HEK293T (cell line): ENCODE measurements at regions not wholly inside any gene's neighbourhood (a gene's known extent, or its start where the extent isn't known, plus 50 kb on each side); places are given as distances from the start of the nearest gene placed in this dataset.

Experiments used
- CTCF ChIA-PET: fragments of 350-600 bp; formaldehyde crosslinking; extraction: SDS; loops from one replicate; lab custom pipeline; 2021; ENCODE audit warnings: antibody characterized with exemption, inconsistent platforms; lab: Yijun Ruan, JAX
- POLR2A ChIA-PET: fragments of 350-600 bp; formaldehyde crosslinking; extraction: SDS; loops from one replicate; lab custom pipeline; 2020; ENCODE audit warnings: antibody characterized with exemption, inconsistent platforms; lab: Yijun Ruan, JAX
- DNase-seq: peaks from one replicate; pipeline ENCODE4 v3.0.0; 2012; ENCODE audit warnings: mixed read lengths; ENCODE audit errors: extremely low spot score
- ARNT ChIP-seq: fragments of 450-650 bp; IDR thresholded peaks from 2 replicates; pipeline ENCODE4 v1.6.1; 2017; ENCODE audit warnings: mild to moderate bottlenecking
- BHLHE40 ChIP-seq: fragments of 450-650 bp; IDR thresholded peaks from 2 replicates; pipeline ENCODE4 v1.6.1; 2016; ENCODE audit warnings: mild to moderate bottlenecking, moderate library complexity, borderline replicate concordance
- CTBP1 ChIP-seq: fragments of 450-650 bp; IDR thresholded peaks from 2 replicates; pipeline ENCODE4 v1.6.1; 2016; ENCODE audit warnings: borderline replicate concordance
- ELF4 ChIP-seq: fragments of 450-650 bp; IDR thresholded peaks from 2 replicates; pipeline ENCODE4 v1.6.1; 2017; ENCODE audit warnings: antibody characterized with exemption
- FOXA1 ChIP-seq: fragments of 450-650 bp; IDR thresholded peaks from 2 replicates; pipeline ENCODE4 v1.6.1; 2016; ENCODE audit warnings: mild to moderate bottlenecking
- FOXK2 ChIP-seq: fragments of 450-650 bp; IDR thresholded peaks from 2 replicates; pipeline ENCODE4 v1.6.1; 2016; ENCODE audit warnings: mild to moderate bottlenecking
- FOXM1 ChIP-seq: fragments of 450-650 bp; IDR thresholded peaks from 2 replicates; pipeline ENCODE4 v1.6.1; 2017; ENCODE audit warnings: mild to moderate bottlenecking, borderline replicate concordance
- HDGF ChIP-seq: fragments of 450-650 bp; IDR thresholded peaks from 2 replicates; pipeline ENCODE4 v1.6.1; 2017; ENCODE audit warnings: antibody characterized with exemption, borderline replicate concordance
- L3MBTL2 ChIP-seq: fragments of 450-650 bp; conservative IDR thresholded peaks from 2 replicates; pipeline ENCODE4 v1.6.1; 2016; ENCODE audit warnings: mild to moderate bottlenecking
- LEF1 ChIP-seq: fragments of 450-650 bp; IDR thresholded peaks from 2 replicates; pipeline ENCODE4 v1.6.1; 2017; ENCODE audit warnings: mild to moderate bottlenecking, borderline replicate concordance
- NFRKB ChIP-seq: fragments of 450-650 bp; IDR thresholded peaks from 2 replicates; pipeline ENCODE4 v1.6.1; 2016; ENCODE audit warnings: mild to moderate bottlenecking, moderate library complexity
- PKNOX1 ChIP-seq: fragments of 450-650 bp; IDR thresholded peaks from 2 replicates; pipeline ENCODE4 v1.6.1; 2016
- SP1 ChIP-seq: fragments of 450-650 bp; IDR thresholded peaks from 2 replicates; pipeline ENCODE4 v1.6.1; 2017
- SUZ12 ChIP-seq: fragments of 450-650 bp; IDR thresholded peaks from 2 replicates; pipeline ENCODE4 v1.6.1; 2016; ENCODE audit warnings: mild to moderate bottlenecking
- TARDBP ChIP-seq: fragments of 450-650 bp; IDR thresholded peaks from 2 replicates; pipeline ENCODE4 v1.6.1; 2016
- ZNF384 ChIP-seq: fragments of 450-650 bp; IDR thresholded peaks from 2 replicates; pipeline ENCODE4 v1.6.1; 2016

GRCh38 chr2:153079315-153079714 is 360.9 kb downstream of the ARL6IP6 start:
- TF ChIP-seq CTBP1, result no peak
- no peak for TF ChIP-seq HDGF
- ChIA-PET CTCF (no interaction called here), POLR2A (no interaction called here)
- no peak for DNase-seq

GRCh38 chr2:153077311-153077710 is 358.9 kb downstream of the ARL6IP6 start:
- no peak for DNase-seq
- ChIA-PET POLR2A (no interaction called here), CTCF (no interaction called here)
- TF ChIP-seq ARNT (no peak), ZNF384 (no peak), CTBP1 (no peak)

- no peak for TF ChIP-seq BHLHE40
- no peak for TF ChIP-seq ELF4
- TF ChIP-seq FOXM1, result no peak
- TF ChIP-seq SUZ12, result no peak
- TF ChIP-seq ZNF384, result no peak
- no peak for TF ChIP-seq PKNOX1
- TF ChIP-seq HDGF, result no peak
- TF ChIP-seq NFRKB, result no peak
- no peak for TF ChIP-seq TARDBP
- TF ChIP-seq SP1, result no peak
- TF ChIP-seq ARNT, result no peak
- TF ChIP-seq CTBP1, result no peak
- TF ChIP-seq L3MBTL2, result no peak
- TF ChIP-seq FOXK2, result no peak
- TF ChIP-seq FOXA1, result no peak
- no peak for DNase-seq
- CTCF ChIA-PET, result no interaction called here
- POLR2A ChIA-PET, result no interaction called here
Observed at GRCh38 chr2:153074207-153074606, 355.8 kb downstream of the ARL6IP6 start.

GRCh38 chr2:153072813-153073212 is 354.4 kb downstream of the ARL6IP6 start:
- TF ChIP-seq ELF4 (no peak), LEF1 (no peak), SUZ12 (no peak)
- CTCF ChIA-PET, result no interaction called here
- POLR2A ChIA-PET, result no interaction called here
- no peak for DNase-seq

GRCh38 chr2:153072077-153072476 is 353.7 kb downstream of the ARL6IP6 start:
- TF ChIP-seq ZNF384 (no peak), BHLHE40 (no peak), CTBP1 (no peak), ARNT (no peak), NFRKB (no peak), FOXK2 (no peak), TARDBP (no peak), SP1 (no peak), SUZ12 (no peak), HDGF (no peak)
- DNase-seq, result no peak
- ChIA-PET POLR2A (no interaction called here), CTCF (no interaction called here)

- ChIA-PET CTCF (no interaction called here), POLR2A (no interaction called here)
- no peak for DNase-seq
- TF ChIP-seq BHLHE40, result no peak
Observed at GRCh38 chr2:153071090-153071489, 352.7 kb downstream of the ARL6IP6 start.

- TF ChIP-seq PKNOX1 (no peak), FOXM1 (no peak), L3MBTL2 (no peak), FOXK2 (no peak), SP1 (no peak), CTBP1 (no peak), NFRKB (no peak), LEF1 (no peak), ARNT (no peak), SUZ12 (no peak), ELF4 (no peak), BHLHE40 (no peak), ZNF384 (no peak), TARDBP (no peak)
- no peak for DNase-seq
- CTCF ChIA-PET, result no interaction called here
- POLR2A ChIA-PET, result no interaction called here
Observed at GRCh38 chr2:153068915-153069314, 350.5 kb downstream of the ARL6IP6 start.

- ChIA-PET POLR2A (no interaction called here), CTCF (no interaction called here)
- TF ChIP-seq ELF4 (no peak), FOXM1 (no peak), CTBP1 (no peak), HDGF (no peak), FOXK2 (no peak), NFRKB (no peak), SUZ12 (no peak), TARDBP (no peak), LEF1 (no peak), ARNT (no peak), SP1 (no peak)
- DNase-seq, result no peak
Observed at GRCh38 chr2:153068052-153068451, 349.6 kb downstream of the ARL6IP6 start.
